Fibroblast of mammary gland (primary cell): ENCODE measurements at regions not wholly inside any gene's neighbourhood (a gene's known extent, or its start where the extent isn't known, plus 50 kb on each side); places are given as distances from the start of the nearest gene placed in this dataset.

Source experiments
- DNase-seq: peaks from one replicate; pipeline ENCODE4 v3.0.0-alpha.2; 2010; ENCODE audit warnings: low read depth
- H3K4me3 ChIP-seq: 2 replicates; pipeline ENCODE4 v1.5.1; 2011; ENCODE audit warnings: low read depth, mild to moderate bottlenecking, low read length, moderate library complexity; ENCODE audit not compliant: control insufficient read depth
- TF ChIP-seq, protein P1 (sequence below): conservative IDR thresholded peaks from 2 replicates; pipeline ENCODE4 v1.5.1; 2011; ENCODE audit warnings: low read depth, low read length, inconsistent platforms; ENCODE audit not compliant: control insufficient read depth, insufficient read depth

DNA sequence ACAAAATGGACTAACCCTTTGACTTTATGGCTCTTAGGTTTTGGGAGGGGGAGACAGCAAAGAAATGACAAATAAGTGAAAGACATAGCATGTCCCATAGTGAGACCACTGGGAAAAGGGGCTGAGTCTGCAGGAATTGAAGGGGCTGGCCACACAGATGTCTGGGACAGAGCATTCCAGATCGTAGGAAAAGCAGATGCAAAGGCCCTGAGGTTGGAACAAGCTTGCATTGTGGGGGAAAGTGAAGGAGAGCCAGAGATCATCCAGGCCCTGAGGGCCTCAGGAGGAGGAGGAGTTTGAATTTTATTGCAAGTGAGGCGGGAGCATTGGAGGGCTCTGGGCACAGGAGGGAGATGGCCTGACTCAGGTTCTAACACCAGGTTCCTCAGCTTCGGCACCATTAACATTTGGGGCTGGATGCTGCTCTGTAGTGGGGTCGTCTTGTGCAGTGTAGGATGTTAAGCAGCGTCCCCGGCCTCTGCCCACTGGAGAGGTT is 97.5 kb downstream of the CEBPB start:
- DNase-seq: no peak
- TF ChIP-seq, protein P1, sequence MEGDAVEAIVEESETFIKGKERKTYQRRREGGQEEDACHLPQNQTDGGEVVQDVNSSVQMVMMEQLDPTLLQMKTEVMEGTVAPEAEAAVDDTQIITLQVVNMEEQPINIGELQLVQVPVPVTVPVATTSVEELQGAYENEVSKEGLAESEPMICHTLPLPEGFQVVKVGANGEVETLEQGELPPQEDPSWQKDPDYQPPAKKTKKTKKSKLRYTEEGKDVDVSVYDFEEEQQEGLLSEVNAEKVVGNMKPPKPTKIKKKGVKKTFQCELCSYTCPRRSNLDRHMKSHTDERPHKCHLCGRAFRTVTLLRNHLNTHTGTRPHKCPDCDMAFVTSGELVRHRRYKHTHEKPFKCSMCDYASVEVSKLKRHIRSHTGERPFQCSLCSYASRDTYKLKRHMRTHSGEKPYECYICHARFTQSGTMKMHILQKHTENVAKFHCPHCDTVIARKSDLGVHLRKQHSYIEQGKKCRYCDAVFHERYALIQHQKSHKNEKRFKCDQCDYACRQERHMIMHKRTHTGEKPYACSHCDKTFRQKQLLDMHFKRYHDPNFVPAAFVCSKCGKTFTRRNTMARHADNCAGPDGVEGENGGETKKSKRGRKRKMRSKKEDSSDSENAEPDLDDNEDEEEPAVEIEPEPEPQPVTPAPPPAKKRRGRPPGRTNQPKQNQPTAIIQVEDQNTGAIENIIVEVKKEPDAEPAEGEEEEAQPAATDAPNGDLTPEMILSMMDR: no peak
- H3K4me3 ChIP-seq: no peak overlapping the region

DNA sequence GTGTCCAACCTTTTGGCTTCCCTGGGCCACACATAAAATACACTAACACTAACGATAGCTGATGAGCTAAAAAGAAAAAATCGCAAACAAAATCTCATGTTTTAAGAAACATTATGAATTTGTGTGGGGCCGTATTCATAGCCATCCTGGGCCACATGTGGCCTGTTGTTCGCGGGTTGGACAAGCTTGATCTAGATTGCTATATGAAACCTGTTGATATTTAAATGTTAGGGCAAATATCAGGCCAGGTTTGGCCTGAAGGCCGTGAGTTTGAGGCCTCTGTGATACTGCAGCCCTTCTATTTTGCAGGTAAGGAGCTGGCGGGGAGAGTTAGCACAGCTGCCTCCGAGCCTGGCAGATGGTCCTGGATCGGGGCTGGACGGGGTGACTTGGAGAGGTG is 99.0 kb downstream of the CEBPB start:
- H3K4me3 ChIP-seq: no peak overlapping the region
- DNase-seq: no peak
- TF ChIP-seq, protein P1: no peak

DNA sequence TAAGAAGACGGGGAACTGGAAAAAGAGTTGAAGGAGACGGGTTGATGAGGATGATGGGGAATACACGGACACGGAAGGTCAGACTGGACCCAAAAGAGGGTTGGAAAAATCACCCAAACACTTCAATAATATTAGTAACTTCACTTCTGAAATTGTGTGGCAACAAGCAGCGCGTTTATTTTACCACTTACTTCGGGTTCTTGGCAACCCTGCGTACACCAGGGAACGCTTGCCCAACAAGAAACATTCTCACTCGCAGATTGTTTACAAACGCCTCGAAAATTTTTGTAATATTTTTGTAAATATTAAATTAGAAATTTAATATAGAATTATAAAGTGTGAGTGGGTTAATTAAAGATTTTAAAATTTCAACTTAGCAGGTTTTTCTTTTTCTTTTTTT is 99.5 kb downstream of the CEBPB start:
- no peak for DNase-seq
- TF ChIP-seq, protein P1: no peak
- no peak overlapping the region for H3K4me3 ChIP-seq

DNA sequence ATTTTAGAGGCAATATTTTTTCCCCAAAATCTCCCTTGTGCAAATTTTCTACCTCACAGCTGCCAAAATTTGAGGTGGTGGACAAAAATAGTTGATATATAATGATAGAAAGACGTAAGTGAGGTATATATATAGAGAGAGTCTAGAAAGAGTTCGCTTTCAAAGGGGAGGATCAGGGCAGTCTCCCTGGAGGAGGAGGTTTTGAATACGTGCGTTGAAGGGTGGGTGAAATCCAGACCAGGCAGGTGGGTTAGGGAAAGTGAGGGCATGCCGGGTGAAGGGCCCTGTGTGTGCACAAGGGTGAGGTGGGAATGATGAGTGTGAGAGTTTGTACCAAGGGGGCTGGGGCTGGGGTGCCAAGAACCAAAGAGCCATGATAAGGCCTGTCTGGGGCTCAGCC is 100.2 kb downstream of the CEBPB start:
- DNase-seq: no peak
- no peak overlapping the region for H3K4me3 ChIP-seq

DNA sequence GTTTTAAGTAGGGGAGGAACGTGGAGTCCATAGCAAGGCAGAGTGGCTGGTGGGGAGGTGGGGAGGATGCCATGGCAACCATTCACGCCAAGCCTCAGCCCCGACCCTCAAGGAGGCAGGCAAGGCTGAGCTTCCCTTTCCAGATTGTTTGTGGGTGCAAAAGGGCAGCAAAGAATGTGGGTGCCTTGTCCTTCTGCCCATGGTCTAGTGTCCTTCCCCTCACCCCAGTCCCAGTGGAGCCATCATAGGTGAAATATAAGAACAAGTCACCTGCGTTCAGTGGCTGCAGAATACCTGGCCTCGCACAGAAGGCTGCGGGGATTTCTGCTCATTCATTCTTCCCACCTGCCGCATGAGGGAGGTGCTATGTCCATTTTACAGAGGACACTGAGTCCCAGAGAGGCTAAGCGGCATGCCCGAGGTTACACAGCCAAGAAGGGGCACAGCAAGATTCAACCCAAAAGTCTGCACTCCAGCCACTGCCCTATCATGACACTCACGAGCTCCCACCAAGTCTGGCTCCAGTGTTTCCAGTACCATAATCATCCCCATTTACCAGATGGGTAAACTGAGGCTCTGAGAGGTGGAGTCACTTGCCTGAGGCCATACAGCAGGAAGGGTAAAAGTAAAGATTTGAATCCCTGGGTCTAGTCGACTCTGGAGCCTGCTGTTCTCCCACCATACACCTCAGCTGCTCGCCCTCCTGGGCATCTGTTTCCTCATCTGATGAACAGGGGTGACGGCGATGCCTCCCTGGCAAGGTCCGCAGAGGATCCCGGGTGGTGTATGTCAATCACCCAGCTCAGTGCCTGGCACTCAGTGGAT is 100.8 kb downstream of the CEBPB start:
- no peak for DNase-seq
- TF ChIP-seq, protein P1: no peak

More for the DNA sequence above, 100.2 kb downstream of the CEBPB start:
- TF ChIP-seq, protein P1: no peak

DNA sequence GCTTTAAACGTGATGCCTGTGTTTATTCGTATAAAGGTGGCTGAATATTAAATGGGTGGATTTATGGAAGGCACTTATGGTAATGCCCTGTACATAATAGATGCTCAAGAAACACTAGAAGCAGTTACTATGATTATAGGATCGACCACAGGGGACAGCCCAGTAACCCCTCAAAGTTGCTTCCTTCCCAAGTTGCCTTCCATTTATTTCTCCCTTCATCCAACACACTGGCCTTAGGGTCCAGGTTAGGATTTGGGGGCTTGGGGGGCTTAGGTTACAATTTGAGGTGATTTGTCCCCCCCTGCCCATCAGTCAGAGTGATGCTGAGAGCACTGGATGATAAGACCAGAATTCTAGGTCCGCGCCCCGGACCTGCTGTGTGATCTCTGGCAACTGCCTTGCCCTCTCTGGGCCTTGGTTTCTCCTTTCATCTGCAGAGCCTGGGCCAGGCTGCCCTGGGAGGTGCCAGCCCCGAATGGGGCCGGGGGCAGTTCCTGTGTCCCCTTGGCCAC is 101.5 kb downstream of the CEBPB start:
- TF ChIP-seq, protein P1: no peak
- DNase-seq: no peak
- H3K4me3 ChIP-seq: no peak overlapping the region

More for the DNA sequence above, 100.8 kb downstream of the CEBPB start:
- H3K4me3 ChIP-seq: no peak overlapping the region
